GM12878 (cell line): ENCODE measurements at regions not wholly inside any gene's neighbourhood (a gene's known extent, or its start where the extent isn't known, plus 50 kb on each side); places are given as distances from the start of the nearest gene placed in this dataset.

Experiments
- ATAC-seq: fragments of 200-7000 bp; cut with Tn5 transposase; 3 replicates; pipeline ENCODE4 v1.9.1; 2020; ENCODE audit warnings: mild to moderate bottlenecking, moderate library complexity
- BruUV-seq: library from RNA; stranded (reverse); fragments of 400-500 nt; replicated peaks from 2 replicates; lab custom pipeline; 2021; lab: Mats Ljungman, UMichigan
- CTCF ChIA-PET: fragments of 300-600 bp; sonication (Branson Sonifier 250); formaldehyde crosslinking; extraction: SDS; loops from one replicate; lab custom pipeline; 2021; ENCODE audit warnings: inconsistent platforms; lab: Yijun Ruan, JAX
- POLR2A ChIA-PET: fragments of 350-600 bp; formaldehyde crosslinking; extraction: SDS; loops from one replicate; lab custom pipeline; 2021; ENCODE audit warnings: inconsistent platforms; lab: Charles Lee
- RAD21 ChIA-PET: fragments of 300-600 bp; sonication (Branson Sonifier 250); formaldehyde crosslinking; loops from one replicate; lab custom pipeline; 2023; ENCODE audit warnings: antibody characterized with exemption; ENCODE audit not compliant: unreplicated experiment; lab: Charles Lee
- SMC1A ChIA-PET: fragments of 300-600 bp; sonication (Branson Sonifier 250); formaldehyde crosslinking; loops from one replicate; lab custom pipeline; 2023; ENCODE audit not compliant: unreplicated experiment, uncharacterized antibody; lab: Charles Lee
- DNase-seq: peaks from one replicate; pipeline ENCODE4 v3.0.0-alpha.2; 2011; ENCODE audit warnings: low read depth, low spot score
- FAIRE-seq: peaks from 3 replicates; lab custom pipeline; 2011; peaks lifted over from hg19 to GRCh38; lab: Jason Lieb, UNC
- H2AFZ ChIP-seq: 2 replicates; pipeline ENCODE4 v1.6.0; 2011; ENCODE audit warnings: low read depth, low read length, control low read depth; ENCODE audit not compliant: control insufficient read depth
- H3K27ac ChIP-seq: 2 replicates; pipeline ENCODE4 v1.5.1; 2011; ENCODE audit warnings: control low read depth; ENCODE audit not compliant: control insufficient read depth, insufficient read depth
- H3K27me3 ChIP-seq, 2 experiments: replicated peaks in 1 of 2; 2 replicates each; pipeline versions ENCODE4 v1.6.0 to v1.6.1; 2011; ENCODE audit warnings: low read length in 1 of 2; ENCODE audit not compliant: control insufficient read depth in 2 of 2, insufficient read depth in 2 of 2
- H3K36me3 ChIP-seq, 2 experiments: 2 replicates each; pipeline ENCODE4 v1.5.1; 2011; ENCODE audit warnings: low read length in 1 of 2; ENCODE audit not compliant: control insufficient read depth in 2 of 2, insufficient read depth in 2 of 2
- H3K4me1 ChIP-seq: 2 replicates; pipeline ENCODE4 v1.6.1; 2011; ENCODE audit warnings: mild to moderate bottlenecking, low read length, moderate library complexity, mixed read lengths; ENCODE audit not compliant: control insufficient read depth, insufficient read depth
- H3K4me2 ChIP-seq: 2 replicates; pipeline ENCODE4 v1.6.0; 2011; ENCODE audit warnings: control low read depth; ENCODE audit not compliant: control insufficient read depth, insufficient read depth
- H3K4me3 ChIP-seq: fragments of 200-600 bp; sonication (generic); 2 replicates; pipeline ENCODE4 v1.5.1; 2016
- H3K79me2 ChIP-seq: 2 replicates; pipeline ENCODE4 v1.6.0; 2011; ENCODE audit warnings: low read length; ENCODE audit not compliant: control insufficient read depth, insufficient read depth
- H3K9ac ChIP-seq: 2 replicates; pipeline ENCODE4 v1.8.0; 2011; ENCODE audit warnings: low read length, control low read depth, mixed read lengths; ENCODE audit not compliant: control insufficient read depth, insufficient read depth
- H3K9me3 ChIP-seq: replicated peaks from 3 replicates; pipeline ENCODE4 v1.5.1; 2011; ENCODE audit warnings: mild to moderate bottlenecking, low read length; ENCODE audit not compliant: control insufficient read depth, insufficient read depth
- H4K20me1 ChIP-seq: 2 replicates; pipeline ENCODE4 v1.6.0; 2011; ENCODE audit not compliant: control insufficient read depth, insufficient read depth
- BHLHE40 ChIP-seq, 2 experiments: fragments of 450-650 bp in 1 of 2; IDR thresholded peaks; 2 replicates each; pipeline ENCODE4 v1.6.1; 2011 to 2017; ENCODE audit warnings: low read depth in 2 of 2, borderline replicate concordance in 1 of 2, improper control_type of control experiment in 1 of 2, low read length in 1 of 2, mild to moderate bottlenecking in 1 of 2
- CREB1 ChIP-seq: IDR thresholded peaks from 2 replicates; pipeline ENCODE4 v1.6.1; 2012; ENCODE audit warnings: low read depth, mild to moderate bottlenecking, inconsistent platforms
- E2F8 ChIP-seq: fragments of 450-650 bp; IDR thresholded peaks from 2 replicates; pipeline ENCODE4 v1.6.1; 2018; ENCODE audit warnings: mild to moderate bottlenecking, low read depth, moderate library complexity; ENCODE audit not compliant: partially characterized antibody
- ELK1 ChIP-seq: IDR thresholded peaks from 2 replicates; pipeline ENCODE4 v1.6.1; 2012; ENCODE audit warnings: low read depth, low read length, improper control_type of control experiment
- IKZF1 ChIP-seq: fragments of 450-650 bp; conservative IDR thresholded peaks from 2 replicates; pipeline ENCODE4 v1.6.1; 2017; ENCODE audit warnings: antibody characterized with exemption, mild to moderate bottlenecking
- IRF5 ChIP-seq: fragments of 450-650 bp; IDR thresholded peaks from 2 replicates; pipeline ENCODE4 v1.6.1; 2017; ENCODE audit warnings: borderline replicate concordance
- NFYA ChIP-seq: IDR thresholded peaks from 2 replicates; pipeline ENCODE4 v1.6.1; 2011; ENCODE audit warnings: low read depth, mild to moderate bottlenecking, low read length, improper control_type of control experiment, borderline replicate concordance
- NKRF ChIP-seq: fragments of 450-650 bp; conservative IDR thresholded peaks from 2 replicates; pipeline ENCODE4 v1.6.1; 2017; ENCODE audit warnings: mild to moderate bottlenecking, moderate library complexity
- NRF1 ChIP-seq: conservative IDR thresholded peaks from 2 replicates; pipeline ENCODE4 v1.6.1; 2011; ENCODE audit warnings: mild to moderate bottlenecking, low read depth, low read length, improper control_type of control experiment
- POU2F2 ChIP-seq: IDR thresholded peaks from 3 replicates; pipeline ENCODE4 v1.6.1; 2011; ENCODE audit warnings: low read depth, mild to moderate bottlenecking, low read length, borderline replicate concordance
- RAD21 ChIP-seq: IDR thresholded peaks from 2 replicates; pipeline ENCODE4 v1.6.1; 2011; ENCODE audit warnings: mild to moderate bottlenecking, low read depth, low read length, moderate library complexity; ENCODE audit not compliant: insufficient read depth
- RBBP5 ChIP-seq: fragments of 200-600 bp; sonication (generic); conservative IDR thresholded peaks from 2 replicates; pipeline ENCODE4 v1.6.1; 2016
- RCOR1 ChIP-seq: conservative IDR thresholded peaks from 2 replicates; pipeline ENCODE4 v1.6.1; 2012; ENCODE audit warnings: low read depth, low read length, improper control_type of control experiment
- ZSCAN29 ChIP-seq: fragments of 450-650 bp; IDR thresholded peaks from 2 replicates; pipeline ENCODE4 v1.6.1; 2017; ENCODE audit warnings: mild to moderate bottlenecking, moderate library complexity
- WGBS: methylation state at CpG from one replicate; pipeline ENCODE4 v1.1.6; 2016; ENCODE audit warnings: low lambda C conversion rate; ENCODE audit not compliant: insufficient replicate concordance, insufficient coverage; ENCODE audit errors: missing lambda C conversion rate; 5-methylcytosine and 5-hydroxymethylcytosine counted together
- in situ Hi-C: fragments of 300-500 bp; cut with MboI; formaldehyde crosslinking; loops from 9 replicates; pipeline ENCODE4 v1.14.3; 2018; ENCODE audit warnings: mixed read lengths
- intact Hi-C: fragments of 100-400 bp; cut with micrococcal nuclease; formaldehyde crosslinking; loops from one replicate; pipeline ENCODE4 v1.14.2; 2022; ENCODE audit not compliant: unreplicated experiment

GRCh38 chr5:9838916-9839315 is 208.8 kb upstream of the TAS2R1 start:
- Histone ChIP-seq H3K4me2 (no peak overlapping the region), H3K27ac (no peak overlapping the region)
- intact Hi-C loops (no loop called here), in situ Hi-C loops (no loop called here)
- ChIA-PET SMC1A (interaction anchor here (1.0 kb wide), 1 partner anchor 10 kb away, joined by 3 read pairs; no protein-coding TSS in a partner anchor), RAD21 (no interaction called here)
- TF ChIP-seq ZSCAN29 (no peak), IRF5 (no peak), CREB1 (no peak), RAD21 (no peak), POU2F2 (no peak), NKRF (no peak), NFYA (no peak), BHLHE40 (IDR thresholded peaks at IDR 0.05; ENCODE audit: borderline replicate concordance in 1 of 2, low read depth in 2 of 2, low read length in 1 of 2) (no peak), NRF1 (no peak), IKZF1 (no peak), ELK1 (no peak), RCOR1 (no peak), RBBP5 (no peak), E2F8 (no peak)
- TF ChIP-seq, all 136 proteins: peak for 0
- Histone ChIP-seq H3K4me1 (no peaks in the 10 kb centered on the region), H3K4me3 (no peak overlapping the region), H3K36me3 (no peaks in the 10 kb centered on the region), H4K20me1 (no peaks in the 10 kb centered on the region), H3K79me2 (no peaks in the 10 kb centered on the region), H3K27me3 (no peaks in the 10 kb centered on the region; a peak in 1 of 4 replicates), H2AFZ (no peak overlapping the region), H3K9ac (no peak overlapping the region), H3K9me3 (no peaks in the 10 kb centered on the region)
- WGBS = 48% methylated on average over 7 of the region's 7 CpGs
- POLR2A ChIA-PET = no interaction called here
- DNase-seq (no peak), FAIRE-seq (no peak), ATAC-seq (no peak)
- CTCF ChIA-PET = interaction anchor here (0.7 to 0.8 kb wide), 2 partner anchors 10 to 13 kb away, joined by 3 read pairs; no protein-coding TSS in a partner anchor
- BruUV-seq = no TSS peak
